ENCODE measurements at regions not wholly inside any gene's neighbourhood (a gene's known extent, or its start where the extent isn't known, plus 50 kb on each side); places are given as distances from the start of the nearest gene placed in this dataset.

DNA sequence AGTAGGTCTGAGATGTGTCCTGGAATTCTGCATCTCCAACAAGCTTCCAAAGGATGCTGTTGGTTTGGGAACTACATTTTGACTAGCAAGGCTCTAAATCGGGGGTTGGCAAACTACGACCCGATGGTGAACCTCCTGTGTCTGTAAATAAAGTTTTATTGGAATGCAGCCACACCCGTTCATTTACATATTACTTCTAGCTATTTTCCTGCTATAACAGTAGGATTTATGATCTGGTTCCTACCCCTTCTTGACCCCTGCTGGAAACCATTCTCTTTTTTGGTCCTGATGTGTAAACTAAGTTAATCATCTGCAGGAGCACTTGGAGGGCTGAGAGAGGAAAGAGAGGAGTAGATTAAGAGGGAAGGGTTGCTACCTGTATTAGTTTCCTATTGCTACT lies 454.5 kb downstream of the RASEF start:
- RAD21 ChIA-PET (ENCODE audit: low non-redundant PET in 1 of 2, low total read pairs in 2 of 2, uncharacterized antibody in 2 of 2, unreplicated experiment in 2 of 2): no interaction called here
- no peak overlapping the region for H3K4me2 ChIP-seq (ENCODE audit: low read length)
- intact Hi-C loops (cut with micrococcal nuclease): no loop called here
- CTCF ChIA-PET: no interaction called here
- H3K27ac ChIP-seq (ENCODE audit: low read depth, low read length): no peak overlapping the region
- H3K9me3 ChIP-seq (ENCODE audit: control insufficient read depth in 1 of 2, insufficient read depth in 1 of 2, low read depth in 1 of 2, low read length in 2 of 2): no peaks in the 10 kb centered on the region; a peak in 1 of 4 replicates
- no peak for DNase-seq (ENCODE audit: low read depth, low spot score)
- ATAC-seq: no peak
- H3K79me2 ChIP-seq (ENCODE audit: insufficient read depth, low read length): no peaks in the 10 kb centered on the region
- no peaks in the 10 kb centered on the region for H3K4me1 ChIP-seq (ENCODE audit: control insufficient read depth in 1 of 2, insufficient read depth in 2 of 2, low read length in 2 of 2)
- no peaks in the 10 kb centered on the region for H3K36me3 ChIP-seq (ENCODE audit: control insufficient read depth in 1 of 2, insufficient read depth in 2 of 2, low read length in 2 of 2)
- H2AFZ ChIP-seq (ENCODE audit: low read depth, low read length, poor library complexity, severe bottlenecking): no peak overlapping the region
- no peak for TF ChIP-seq JUND (IDR thresholded peaks at IDR 0.05)
- TF ChIP-seq CEBPB (IDR thresholded peaks at IDR 0.05; ENCODE audit: low read depth): no peak
- no peak for TF ChIP-seq EZH2phosphoT487 (IDR thresholded peaks at IDR 0.05; ENCODE audit: borderline replicate concordance)
- no peak for TF ChIP-seq CBX3 (IDR thresholded peaks at IDR 0.05; ENCODE audit: low read depth)
- TF ChIP-seq MAX (IDR thresholded peaks at IDR 0.05): no peak
- no peak for TF ChIP-seq ZBTB33 (IDR thresholded peaks at IDR 0.05; ENCODE audit: extremely low read depth, insufficient replicate concordance, low read length)
- TF ChIP-seq ZFX (IDR thresholded peaks at IDR 0.05): no peak
- TF ChIP-seq POLR2A (IDR thresholded peaks at IDR 0.05; ENCODE audit: borderline replicate concordance, extremely low read depth, insufficient read depth, insufficient read length): no peak
- no peak for TF ChIP-seq ELF1 (IDR thresholded peaks at IDR 0.05; ENCODE audit: borderline replicate concordance, low read depth)
- no peak for TF ChIP-seq EGR1 (IDR thresholded peaks at IDR 0.05; ENCODE audit: low read depth)
- no peak for TF ChIP-seq POLR2AphosphoS5 (IDR thresholded peaks at IDR 0.05; ENCODE audit: low read depth, low read length)
- no peak for TF ChIP-seq ZNF274 (IDR thresholded peaks at IDR 0.05; ENCODE audit: low read depth, low read length)
- TF ChIP-seq SIN3A (IDR thresholded peaks at IDR 0.05; ENCODE audit: low read depth): no peak
- TF ChIP-seq, protein P1, sequence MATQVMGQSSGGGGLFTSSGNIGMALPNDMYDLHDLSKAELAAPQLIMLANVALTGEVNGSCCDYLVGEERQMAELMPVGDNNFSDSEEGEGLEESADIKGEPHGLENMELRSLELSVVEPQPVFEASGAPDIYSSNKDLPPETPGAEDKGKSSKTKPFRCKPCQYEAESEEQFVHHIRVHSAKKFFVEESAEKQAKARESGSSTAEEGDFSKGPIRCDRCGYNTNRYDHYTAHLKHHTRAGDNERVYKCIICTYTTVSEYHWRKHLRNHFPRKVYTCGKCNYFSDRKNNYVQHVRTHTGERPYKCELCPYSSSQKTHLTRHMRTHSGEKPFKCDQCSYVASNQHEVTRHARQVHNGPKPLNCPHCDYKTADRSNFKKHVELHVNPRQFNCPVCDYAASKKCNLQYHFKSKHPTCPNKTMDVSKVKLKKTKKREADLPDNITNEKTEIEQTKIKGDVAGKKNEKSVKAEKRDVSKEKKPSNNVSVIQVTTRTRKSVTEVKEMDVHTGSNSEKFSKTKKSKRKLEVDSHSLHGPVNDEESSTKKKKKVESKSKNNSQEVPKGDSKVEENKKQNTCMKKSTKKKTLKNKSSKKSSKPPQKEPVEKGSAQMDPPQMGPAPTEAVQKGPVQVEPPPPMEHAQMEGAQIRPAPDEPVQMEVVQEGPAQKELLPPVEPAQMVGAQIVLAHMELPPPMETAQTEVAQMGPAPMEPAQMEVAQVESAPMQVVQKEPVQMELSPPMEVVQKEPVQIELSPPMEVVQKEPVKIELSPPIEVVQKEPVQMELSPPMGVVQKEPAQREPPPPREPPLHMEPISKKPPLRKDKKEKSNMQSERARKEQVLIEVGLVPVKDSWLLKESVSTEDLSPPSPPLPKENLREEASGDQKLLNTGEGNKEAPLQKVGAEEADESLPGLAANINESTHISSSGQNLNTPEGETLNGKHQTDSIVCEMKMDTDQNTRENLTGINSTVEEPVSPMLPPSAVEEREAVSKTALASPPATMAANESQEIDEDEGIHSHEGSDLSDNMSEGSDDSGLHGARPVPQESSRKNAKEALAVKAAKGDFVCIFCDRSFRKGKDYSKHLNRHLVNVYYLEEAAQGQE (IDR thresholded peaks at IDR 0.05; ENCODE audit: low read depth): no peak
- TF ChIP-seq TCF7L2 (IDR thresholded peaks at IDR 0.05; ENCODE audit: borderline replicate concordance, extremely low read depth, insufficient read depth, insufficient read length): no peak
- H3K27me3 ChIP-seq (ENCODE audit: insufficient read depth, low read length): no peaks in the 10 kb centered on the region
- no peaks in the 10 kb centered on the region for H3K9me2 ChIP-seq (ENCODE audit: insufficient read depth)
- no peak overlapping the region for H3K4me3 ChIP-seq (replicated peaks in 1 of 2; ENCODE audit: low read depth in 1 of 2, low read length in 2 of 2)
- no peaks in the 10 kb centered on the region for H4K20me1 ChIP-seq (ENCODE audit: insufficient read depth)
- POLR2A ChIA-PET: no interaction called here
- BruUV-seq (replicated peaks): no TSS peak
- H3K9ac ChIP-seq (ENCODE audit: low read length): no peak overlapping the region
